GM18858 (cell line): ENCODE measurements at regions not wholly inside any gene's neighbourhood (a gene's known extent, or its start where the extent isn't known, plus 50 kb on each side); places are given as distances from the start of the nearest gene placed in this dataset.

Experiments
- ATAC-seq: cut with Tn5 transposase; IDR thresholded peaks from one replicate; pipeline ENCODE4 v1.9.1; 2021; ENCODE audit not compliant: unreplicated experiment

DNA sequence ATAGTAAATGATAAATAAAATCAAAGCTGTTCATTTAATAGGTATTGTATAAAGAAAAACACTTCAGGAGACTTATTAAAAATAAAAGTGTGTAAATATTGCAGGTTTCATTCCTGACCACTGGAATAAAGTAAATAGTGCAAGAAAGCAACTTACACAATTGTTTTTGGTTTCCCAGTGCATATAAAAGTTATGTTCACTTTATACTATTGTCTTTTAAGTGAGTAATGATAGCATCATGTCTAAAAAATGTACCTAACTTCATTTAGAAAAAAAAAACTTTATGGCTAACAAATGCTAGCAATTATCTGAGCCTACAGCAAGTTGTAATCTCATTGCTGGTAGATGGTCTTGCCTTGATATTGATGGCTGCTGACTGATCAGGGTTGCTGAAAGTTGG lies 726.6 kb upstream of the POU3F2 start:
- ATAC-seq, result no peak

DNA sequence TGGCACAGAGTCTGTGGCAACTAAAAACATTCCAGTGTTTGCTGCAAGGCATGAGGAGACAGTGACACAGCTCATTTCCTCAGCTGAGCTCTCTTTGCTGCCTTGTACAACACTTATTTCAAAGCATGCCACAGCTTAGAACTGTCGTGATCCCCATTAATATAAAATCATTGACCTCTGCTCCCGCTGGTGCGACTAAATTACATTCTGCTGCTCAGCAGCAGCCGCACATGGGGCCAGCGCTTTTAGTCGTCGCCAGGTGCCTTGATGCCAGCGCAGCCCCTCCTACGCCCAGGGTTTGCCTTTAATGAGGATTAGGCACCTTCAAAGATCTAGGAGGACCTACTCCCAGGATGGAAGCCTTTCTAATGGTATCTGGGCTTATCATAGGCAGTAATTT lies 717.9 kb upstream of the POU3F2 start:
- ATAC-seq, result no peak

DNA sequence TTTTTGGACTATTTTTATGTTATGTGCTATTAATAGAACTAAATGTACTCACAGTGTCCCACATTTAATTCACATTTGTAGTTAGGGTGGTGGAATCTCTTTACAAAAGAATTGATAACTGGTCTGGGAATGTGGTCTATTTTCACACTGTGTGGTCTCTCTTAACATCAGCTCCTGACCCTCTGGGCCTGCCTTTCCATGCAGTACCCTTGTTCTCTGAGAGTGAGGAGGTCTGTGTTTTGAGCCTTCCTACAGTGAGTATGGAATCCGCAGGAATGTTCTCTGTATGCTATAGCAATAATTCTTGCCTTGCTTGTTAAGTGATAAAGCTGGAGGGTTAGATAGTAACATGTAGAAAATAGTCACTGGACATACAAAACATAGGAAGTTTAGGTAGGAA lies 717.3 kb upstream of the POU3F2 start:
- ATAC-seq, result no peak

DNA sequence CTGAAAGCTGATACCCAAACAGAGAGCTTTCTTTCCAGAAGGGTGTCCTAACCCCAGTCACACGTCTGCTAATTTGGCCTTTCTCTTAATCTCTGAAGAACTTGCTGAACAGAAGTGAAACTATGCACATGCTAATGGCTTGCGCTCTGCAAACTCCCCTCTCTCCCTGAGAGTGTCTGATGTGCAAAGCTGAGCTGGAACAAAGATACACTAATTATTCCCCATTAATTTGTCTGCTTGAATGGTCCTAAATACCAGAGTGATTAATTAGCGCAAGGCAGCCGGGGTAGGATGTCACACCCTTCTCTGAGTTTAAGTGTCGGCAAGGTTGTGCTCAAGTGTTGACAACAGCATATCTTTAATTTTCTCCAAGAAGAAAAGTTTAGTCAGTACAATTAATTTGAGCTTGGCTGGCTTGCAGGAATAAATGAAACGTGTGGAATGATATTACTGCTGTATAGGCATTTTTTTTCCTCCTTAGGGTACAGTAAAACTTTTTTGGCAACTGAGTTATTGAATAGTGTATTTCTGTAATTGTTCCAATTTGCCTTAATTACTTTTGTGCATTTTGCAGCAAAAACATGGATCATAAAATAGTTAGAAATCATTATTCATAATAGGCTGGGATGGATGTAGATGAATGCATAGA lies 715.9 kb upstream of the POU3F2 start:
- no peak for ATAC-seq

DNA sequence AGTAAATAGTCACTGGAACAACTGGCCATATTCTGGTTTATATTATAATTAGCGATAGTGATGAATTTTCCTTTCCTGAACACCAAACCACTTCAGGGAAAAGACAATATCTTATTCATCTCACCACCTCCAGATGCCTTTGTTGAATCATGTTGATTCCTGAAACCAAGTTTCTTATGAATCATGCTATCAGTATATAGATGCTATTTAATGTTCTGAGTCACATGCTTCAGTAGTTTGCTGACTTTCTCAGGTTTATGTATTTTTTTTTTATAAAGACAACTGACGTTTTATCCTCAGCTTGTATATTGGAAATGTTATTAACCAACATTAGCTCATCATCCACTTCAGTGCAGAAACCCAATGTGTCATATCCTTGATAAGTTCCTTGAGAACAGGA lies 710.2 kb upstream of the POU3F2 start:
- ATAC-seq, result no peak

DNA sequence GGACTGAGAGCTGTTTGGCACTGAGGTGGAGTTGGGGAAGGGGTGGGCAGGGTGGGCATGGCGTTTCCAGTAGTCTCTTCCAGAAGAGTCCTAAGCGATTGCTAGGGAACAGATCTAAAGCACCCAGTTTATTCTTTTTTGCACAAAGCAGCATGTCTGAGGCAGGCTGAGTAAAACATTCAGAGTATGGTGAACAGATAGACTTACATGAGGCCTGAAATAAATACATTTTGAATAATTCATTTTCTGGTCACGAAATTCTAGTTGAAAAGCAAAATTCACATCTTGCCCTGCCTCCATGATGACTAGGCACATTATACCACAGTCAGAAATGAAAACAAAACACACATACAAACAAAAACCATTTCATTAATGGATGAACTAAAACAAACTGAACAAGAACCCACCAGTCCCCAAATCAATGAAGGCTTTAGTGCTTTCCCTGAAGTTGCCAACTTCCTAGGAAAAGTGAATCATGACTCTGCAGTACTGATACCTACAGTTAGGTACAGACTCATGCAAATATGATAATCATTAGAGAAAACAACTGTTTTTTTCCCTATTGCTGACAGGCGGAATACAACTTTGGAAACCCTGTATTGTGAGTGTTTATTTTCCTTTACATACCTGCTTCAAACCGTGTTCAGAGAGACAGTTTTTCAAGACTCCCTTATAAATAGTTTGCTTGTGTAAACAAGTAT lies 702.9 kb upstream of the POU3F2 start:
- ATAC-seq, result no peak

DNA sequence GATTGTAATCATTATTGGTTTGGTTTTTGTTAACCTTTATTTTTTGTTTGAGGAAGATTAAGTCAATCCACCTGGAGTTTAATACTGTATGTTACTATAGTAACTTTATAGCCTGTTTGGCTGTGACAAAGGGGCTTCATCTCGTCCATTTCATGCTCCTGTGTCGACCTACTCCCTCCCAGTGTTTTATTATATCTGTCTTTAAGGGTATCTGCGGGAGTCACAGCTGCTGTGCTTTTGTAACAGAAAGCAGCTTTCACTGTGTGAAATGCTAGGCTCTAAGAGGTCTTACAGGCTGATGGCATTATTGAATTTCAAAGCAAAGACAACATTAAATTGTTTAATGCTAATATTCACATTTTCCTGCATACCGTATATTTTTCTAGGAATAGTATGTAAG lies 698.0 kb upstream of the POU3F2 start:
- no peak for ATAC-seq

DNA sequence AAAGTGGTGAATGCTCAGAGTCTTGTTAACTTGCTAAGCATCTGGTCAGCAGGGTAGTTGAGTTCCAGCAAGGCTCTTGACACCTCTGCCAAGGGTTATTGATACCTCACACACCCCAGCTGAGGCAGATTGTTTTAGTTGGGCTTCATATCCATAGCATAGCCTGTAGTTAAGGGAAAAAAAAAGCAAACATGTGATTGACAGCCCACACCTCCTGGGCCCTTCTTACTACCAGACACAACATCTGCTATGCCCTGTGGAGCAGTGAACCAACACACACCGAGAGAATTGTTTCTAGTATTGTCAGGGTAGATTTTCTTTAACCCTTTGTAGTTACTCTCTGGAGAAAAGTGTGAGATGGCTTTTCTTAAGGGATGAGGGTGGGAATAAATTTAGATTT lies 697.0 kb upstream of the POU3F2 start:
- ATAC-seq, result no peak

DNA sequence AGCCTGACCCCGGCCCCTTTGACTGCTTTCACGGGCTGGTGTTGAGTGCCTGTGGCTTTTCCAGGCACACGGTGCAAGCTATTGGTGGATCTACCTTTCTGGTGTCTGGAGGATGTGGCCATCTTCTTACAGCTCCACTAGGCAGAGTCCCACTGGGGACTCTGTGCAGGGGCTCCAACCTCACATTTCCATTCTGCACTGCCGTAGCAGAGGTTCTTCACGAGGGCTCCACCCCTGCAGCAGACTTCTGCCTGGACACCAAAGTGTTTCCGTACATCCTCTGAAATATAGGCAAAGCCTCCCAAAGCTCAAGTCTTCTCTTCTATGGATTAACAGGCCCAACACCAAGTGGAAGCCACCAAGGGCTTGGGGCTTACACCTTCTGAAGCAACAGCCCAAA lies 691.5 kb upstream of the POU3F2 start:
- no peak for ATAC-seq

DNA sequence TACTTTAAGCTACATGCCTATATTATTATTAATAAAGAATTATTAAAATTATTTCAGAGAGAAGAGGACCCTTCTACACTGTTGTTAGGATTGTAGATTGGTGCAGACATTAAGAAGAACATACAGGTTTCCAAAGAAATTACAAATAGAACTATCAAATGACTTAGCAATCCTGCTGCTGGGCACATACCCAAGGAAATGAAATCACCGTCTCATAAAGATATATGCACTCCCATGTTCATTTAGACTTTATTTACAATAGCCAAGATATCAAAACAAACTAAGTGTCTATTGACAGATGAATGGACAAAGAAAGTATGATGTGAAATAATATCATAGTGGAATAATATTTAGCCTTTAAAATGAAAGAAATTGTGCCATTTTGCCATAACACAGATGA lies 687.7 kb upstream of the POU3F2 start:
- ATAC-seq, result no peak

DNA sequence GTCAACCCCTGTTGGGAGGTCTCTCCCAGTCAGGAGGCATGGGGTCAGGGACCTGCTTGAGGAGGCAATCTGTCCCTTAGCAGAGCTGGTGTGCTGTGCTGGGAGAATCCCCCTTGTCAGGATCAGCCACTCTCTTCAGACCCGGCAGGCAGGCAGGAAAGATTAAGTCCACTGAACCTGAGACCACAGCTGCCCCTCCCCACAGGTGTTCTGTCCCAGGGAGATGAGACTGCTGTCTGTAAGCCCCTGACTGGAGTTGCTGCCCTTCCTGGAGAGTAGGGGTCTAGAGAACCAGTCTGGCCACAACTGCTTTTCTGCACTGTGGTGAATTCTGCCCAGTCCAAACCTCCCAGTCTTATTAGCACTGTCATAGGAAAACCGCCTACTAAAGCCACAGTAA lies 677.8 kb upstream of the POU3F2 start:
- no peak for ATAC-seq

DNA sequence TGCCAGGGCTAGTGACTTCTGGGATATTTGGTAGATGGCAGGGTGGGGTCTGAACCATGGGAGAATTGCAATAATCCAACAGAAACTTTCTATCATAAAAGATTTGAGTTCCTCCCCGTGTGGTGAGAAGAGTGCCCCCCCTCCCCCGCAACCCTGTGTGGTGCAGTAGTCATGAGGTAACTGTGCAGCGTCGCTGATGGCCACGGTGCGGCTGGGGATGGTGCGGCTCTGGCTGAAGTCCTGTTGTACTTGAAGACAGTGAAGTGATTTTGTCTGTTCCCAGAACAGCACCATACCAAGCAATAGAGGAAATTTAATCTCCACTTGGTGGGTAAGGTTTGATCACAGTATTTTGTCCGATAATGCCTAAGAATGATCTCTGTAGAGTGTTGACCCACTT lies 654.8 kb upstream of the POU3F2 start:
- no peak for ATAC-seq

DNA sequence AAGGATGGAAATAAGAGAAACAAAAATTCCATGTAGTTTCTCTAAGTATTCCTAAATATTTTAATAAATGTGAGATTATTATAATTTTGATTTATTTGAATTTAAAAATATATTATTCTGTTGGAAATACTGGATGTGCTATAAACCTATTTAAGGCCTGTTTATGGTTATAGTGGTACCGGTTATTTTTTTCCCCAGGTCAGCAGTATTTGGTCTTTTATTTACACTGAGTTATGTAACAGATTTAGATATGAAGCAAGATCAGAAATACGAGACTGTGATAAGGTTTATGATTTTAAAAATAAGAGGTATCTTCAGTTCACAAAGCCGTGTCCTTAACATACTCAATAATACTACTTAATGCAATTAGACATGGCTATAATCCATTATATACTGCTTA lies 634.3 kb upstream of the POU3F2 start:
- ATAC-seq, result no peak

DNA sequence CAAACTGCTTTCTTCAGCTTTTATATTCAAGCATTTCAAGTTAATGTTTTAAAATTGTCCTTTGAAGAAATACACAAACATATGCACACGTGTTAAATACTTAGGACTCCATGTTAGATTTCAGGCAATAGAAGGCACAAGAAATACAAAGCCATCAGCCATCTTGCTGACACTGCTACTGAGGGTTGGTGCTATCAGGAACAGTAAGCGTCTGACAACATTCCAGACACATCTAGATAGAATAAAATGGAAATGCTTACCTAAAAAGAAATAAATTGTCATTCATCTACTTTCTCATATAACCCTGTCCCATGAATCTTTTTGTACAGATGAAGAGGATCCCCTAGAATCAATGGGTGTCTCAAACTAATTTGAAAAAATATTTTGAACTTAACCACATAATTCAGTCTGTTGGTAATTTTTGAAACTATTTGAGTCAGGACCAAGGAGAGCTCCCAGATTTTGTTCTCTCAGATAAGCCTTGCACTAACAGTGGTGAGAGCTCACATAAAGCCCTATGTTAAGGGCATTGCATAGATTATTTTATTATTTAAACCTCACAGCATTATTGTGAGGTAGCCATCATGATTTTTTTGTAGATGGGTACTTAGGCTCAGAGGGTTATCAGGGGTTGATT lies 631.1 kb upstream of the POU3F2 start:
- ATAC-seq, result no peak

DNA sequence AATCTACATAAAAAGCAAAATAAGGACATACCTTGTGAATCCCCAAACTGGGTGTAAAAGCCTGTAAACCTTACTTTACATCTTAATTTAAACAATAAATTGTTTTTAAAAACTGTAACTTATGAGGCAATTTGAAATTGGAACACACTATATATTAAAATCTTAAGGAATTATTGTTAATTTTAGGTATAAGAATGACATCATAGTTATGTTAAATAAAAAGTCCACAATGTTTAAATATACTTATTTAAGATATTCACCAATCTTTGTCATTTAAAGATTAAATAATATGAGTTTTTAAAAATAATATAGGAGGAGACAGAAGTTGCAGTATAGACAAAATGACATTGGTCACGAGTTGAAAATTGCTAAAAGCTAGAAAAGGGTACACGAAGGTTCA lies 621.9 kb upstream of the POU3F2 start:
- ATAC-seq, result no peak

DNA sequence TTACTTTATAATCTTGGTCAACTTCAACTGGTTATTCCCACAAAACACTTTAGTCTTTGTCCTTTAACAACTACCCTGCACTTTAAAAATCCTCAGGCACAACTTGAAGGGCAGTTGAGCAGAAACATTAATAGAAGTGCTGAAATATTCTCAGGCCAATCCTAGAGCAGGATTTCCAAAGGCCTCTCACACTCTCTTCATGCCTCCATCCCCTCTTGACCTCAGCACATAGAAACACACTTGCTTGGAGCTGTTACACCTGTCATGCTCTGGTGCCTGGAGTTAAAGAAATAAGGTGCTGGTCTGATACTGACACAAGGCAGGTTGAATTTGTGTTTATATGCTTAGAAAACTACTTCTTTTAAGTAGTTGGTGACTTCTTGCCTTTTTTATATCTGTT lies 618.8 kb upstream of the POU3F2 start:
- ATAC-seq, result no peak

DNA sequence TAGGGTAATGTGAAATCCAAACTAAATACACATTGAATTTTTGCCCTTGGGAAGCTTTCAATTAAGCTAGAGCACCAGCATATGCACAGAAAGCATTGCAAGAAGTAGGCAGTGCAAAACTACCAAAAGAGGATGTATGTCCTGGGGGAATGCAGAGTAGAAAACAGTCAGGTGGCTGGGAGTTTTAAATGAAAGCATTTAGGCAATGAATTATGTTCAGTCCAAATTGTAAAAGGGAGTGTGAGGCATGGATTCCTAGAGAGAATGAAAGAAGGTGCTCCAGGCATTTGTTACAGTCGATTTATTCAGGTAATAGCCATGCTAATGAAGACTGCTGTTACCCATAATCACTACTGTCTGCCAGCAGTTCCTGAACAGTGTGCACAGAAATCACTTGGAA lies 604.1 kb upstream of the POU3F2 start:
- no peak for ATAC-seq

DNA sequence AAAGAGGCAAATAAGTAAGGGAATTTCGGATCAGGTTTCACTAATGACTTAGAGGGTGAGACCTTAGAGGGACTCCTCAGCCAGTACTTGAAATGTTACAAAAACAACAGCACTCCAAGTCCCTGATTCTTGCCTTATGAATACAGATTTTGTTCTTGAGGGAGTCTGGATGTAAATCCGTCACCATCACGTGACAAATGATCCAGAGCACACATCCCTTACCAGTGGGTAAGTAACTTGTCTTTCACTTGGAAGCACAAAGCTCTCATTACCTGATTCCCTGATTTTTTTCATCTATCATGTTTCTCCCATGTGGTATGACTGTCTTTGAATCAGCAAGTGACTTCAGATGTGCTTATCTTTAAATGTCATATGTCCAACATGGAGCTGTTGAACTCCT lies 595.3 kb upstream of the POU3F2 start:
- no peak for ATAC-seq

DNA sequence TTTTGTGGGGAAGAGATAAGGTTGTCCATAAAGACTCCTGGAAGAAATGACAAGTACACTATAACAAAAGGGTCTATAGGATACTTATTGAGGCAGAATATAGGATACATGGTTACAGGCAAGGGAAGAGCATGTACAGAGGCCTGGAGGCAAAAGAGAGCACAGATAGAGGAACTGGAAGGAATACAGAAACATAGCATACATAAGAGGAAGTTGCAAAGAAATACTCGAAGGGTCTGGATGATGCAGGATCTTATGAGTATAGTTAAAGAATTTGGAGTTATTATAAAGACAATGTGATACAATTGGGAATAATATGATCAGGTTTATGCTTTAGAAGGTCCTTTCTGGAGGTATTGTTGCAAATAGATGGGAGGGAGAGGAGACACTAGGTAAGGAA lies 592.7 kb upstream of the POU3F2 start:
- ATAC-seq, result no peak

DNA sequence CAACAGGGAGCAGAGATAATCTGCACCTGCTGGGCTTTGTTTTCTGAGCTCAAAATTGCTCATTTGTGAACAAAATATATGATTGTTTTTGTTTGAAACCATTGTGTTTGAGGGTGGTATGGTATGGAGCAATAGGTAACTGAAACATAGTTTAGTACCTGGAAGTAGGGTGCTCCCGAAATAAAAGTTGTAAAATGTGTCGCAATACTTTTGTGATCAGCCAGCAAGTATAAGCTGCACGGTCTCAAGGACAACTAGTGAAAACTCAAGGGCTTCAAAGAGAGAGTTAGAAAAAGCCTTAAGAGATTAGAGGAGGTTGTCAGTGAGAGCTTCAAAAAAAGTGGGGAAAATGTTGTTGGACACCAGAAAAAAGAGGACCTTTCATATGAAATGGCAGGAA lies 579.8 kb upstream of the POU3F2 start:
- ATAC-seq, result no peak

DNA sequence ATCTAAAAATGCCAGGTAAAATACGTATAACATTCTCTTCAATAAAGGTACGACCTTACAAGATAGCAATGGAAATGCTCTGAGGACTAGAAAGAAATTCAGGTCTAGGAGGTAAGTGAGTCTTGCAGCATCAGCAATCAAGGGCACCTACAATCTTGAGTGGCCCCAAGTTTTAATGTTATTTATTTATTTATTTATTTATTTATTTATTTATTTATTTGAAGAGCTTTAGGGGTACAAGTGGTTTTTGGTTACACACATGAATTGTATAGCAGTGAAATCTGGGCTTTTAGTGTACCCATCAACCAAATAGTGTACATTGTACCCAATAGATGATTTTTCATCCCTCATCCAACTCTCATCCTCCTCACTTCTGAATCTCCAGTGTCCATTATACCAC lies 574.0 kb upstream of the POU3F2 start:
- no peak for ATAC-seq

DNA sequence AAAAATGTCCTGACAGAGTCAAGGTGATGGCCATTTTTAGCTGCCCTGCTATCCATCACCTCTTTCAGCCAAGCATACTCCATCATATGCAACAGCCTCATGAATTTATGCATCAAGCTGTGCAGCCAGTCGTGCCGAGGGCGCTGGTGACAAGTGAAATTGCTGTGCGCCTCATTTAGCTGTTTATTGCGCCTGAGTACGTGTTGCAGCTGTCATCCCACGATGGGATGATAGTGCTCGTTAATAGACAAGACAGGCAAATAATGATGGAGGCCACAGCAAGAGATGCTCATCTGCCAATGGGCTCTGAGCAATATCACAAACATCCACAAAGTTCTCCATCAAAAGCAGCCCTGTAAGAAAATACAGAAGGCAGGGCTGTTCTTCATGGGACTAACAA lies 562.3 kb upstream of the POU3F2 start:
- ATAC-seq, result no peak

DNA sequence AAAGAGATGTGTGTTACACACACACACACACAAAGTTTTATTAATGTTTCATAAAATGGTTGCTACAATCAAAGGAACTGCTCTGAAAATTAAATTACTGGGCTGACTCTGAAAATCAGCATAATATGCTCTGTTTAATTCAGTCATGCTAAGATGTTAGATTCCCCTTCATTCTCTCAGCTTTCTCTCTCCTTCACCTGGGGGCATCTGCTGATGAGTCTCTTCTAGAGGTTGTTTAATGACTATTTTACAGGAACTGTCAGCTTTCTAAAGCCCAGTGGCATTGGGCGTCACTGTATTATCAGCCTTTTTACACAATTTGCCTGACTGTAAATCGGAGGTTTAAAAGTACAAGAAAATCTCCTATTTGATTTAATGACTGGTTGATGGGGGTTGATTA lies 559.7 kb upstream of the POU3F2 start:
- no peak for ATAC-seq
